ENCODE measurements at regions not wholly inside any gene's neighbourhood (a gene's known extent, or its start where the extent isn't known, plus 50 kb on each side); places are given as distances from the start of the nearest gene placed in this dataset.

DNA sequence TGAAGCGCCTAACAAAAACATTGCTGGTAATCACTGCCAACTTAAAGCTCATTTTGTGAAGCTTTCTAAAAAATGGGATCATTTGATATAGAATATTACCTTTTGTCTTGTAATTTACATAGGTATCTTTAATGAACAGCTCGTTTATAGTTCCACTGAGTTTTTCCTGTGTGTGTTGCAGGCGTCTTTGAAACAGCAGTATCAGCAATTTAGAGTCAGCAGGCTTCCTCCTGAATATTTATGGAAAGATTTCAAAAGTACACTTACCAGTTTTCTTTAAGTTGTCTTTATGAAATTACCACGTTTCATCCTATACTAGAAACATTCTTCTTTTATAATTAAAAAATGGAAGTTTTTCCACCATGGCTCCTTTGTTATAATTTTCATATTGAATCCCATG lies 140.3 kb upstream of the GRIN3A start:
- no peaks in the 10 kb centered on the region for H3K27me3 ChIP-seq (replicated peaks; ENCODE audit: insufficient read depth, low read depth, low read length, poor library complexity)
- DNase-seq (ENCODE audit: low spot score): no peak
- H3K9me3 ChIP-seq (ENCODE audit: low read depth, low read length, poor library complexity, severe bottlenecking): peaks cover 4% of the 10 kb centered on the region
- POLR2A ChIA-PET (ENCODE audit: low non-redundant PET): no interaction called here
- intact Hi-C loops (cut with micrococcal nuclease; ENCODE audit: unreplicated experiment): no loop called here
- no peak overlapping the region for H3K4me3 ChIP-seq (ENCODE audit: low read depth, low read length, poor library complexity, severe bottlenecking)
- BruUV-seq (replicated peaks): no TSS peak
- CTCF ChIA-PET: no interaction called here
- H3K27ac ChIP-seq (ENCODE audit: low read depth, low read length, poor library complexity, severe bottlenecking): no peak overlapping the region
- H3K36me3 ChIP-seq (ENCODE audit: insufficient read depth, low read length, poor library complexity, severe bottlenecking): no peaks in the 10 kb centered on the region
- no peaks in the 10 kb centered on the region for H3K4me1 ChIP-seq (ENCODE audit: insufficient read depth, low read length, poor library complexity, severe bottlenecking)
- TF ChIP-seq CTCF (conservative IDR thresholded peaks at IDR 0.05; ENCODE audit: low read depth, low read length) (no peak), EZH2 (IDR thresholded peaks at IDR 0.05; ENCODE audit: borderline replicate concordance, low read depth, low read length, poor library complexity, severe bottlenecking) (no peak)

GRCh38 chr9:101877439-101877838 lies 139.0 kb upstream of the GRIN3A start:
- ChIA-PET POLR2A (ENCODE audit: low non-redundant PET) (no interaction called here), CTCF (no interaction called here)
- Histone ChIP-seq H3K27me3 (replicated peaks; ENCODE audit: insufficient read depth, low read depth, low read length, poor library complexity) (no peaks in the 10 kb centered on the region), H3K9me3 (ENCODE audit: low read depth, low read length, poor library complexity, severe bottlenecking) (peaks cover 4% of the 10 kb centered on the region), H3K36me3 (ENCODE audit: insufficient read depth, low read length, poor library complexity, severe bottlenecking) (no peaks in the 10 kb centered on the region), H3K4me1 (ENCODE audit: insufficient read depth, low read length, poor library complexity, severe bottlenecking) (no peaks in the 10 kb centered on the region), H3K4me3 (ENCODE audit: low read depth, low read length, poor library complexity, severe bottlenecking) (no peak overlapping the region), H3K27ac (ENCODE audit: low read depth, low read length, poor library complexity, severe bottlenecking) (no peak overlapping the region)
- no TSS peak for BruUV-seq (replicated peaks)
- intact Hi-C loops (cut with micrococcal nuclease; ENCODE audit: unreplicated experiment): no loop called here
- no peak for DNase-seq (ENCODE audit: low spot score)
- TF ChIP-seq CTCF (conservative IDR thresholded peaks at IDR 0.05; ENCODE audit: low read depth, low read length): no peak
- TF ChIP-seq EZH2 (IDR thresholded peaks at IDR 0.05; ENCODE audit: borderline replicate concordance, low read depth, low read length, poor library complexity, severe bottlenecking): no peak

DNA sequence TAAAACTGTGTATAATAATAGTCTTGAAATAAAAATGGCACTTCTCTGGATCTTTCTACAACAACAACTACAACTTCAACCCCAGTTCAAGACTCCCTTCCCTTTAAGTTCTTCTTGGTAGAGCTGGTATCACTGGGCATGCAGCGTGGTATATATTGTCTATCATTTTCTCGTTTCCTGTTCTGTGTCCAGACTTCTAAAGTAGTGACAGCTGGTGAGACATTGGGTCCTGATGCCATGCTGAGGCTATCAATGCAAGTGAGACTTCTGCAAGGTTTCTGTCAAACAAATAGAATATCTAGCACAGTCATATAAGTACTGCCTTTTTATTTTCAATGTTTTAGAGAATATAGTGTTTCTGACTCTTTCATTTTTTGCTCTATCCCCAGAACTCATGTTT lies 123.0 kb upstream of the GRIN3A start:
- Histone ChIP-seq H3K36me3 (ENCODE audit: insufficient read depth, low read length, poor library complexity, severe bottlenecking) (no peaks in the 10 kb centered on the region), H3K27ac (ENCODE audit: low read depth, low read length, poor library complexity, severe bottlenecking) (no peak overlapping the region), H3K4me1 (ENCODE audit: insufficient read depth, low read length, poor library complexity, severe bottlenecking) (no peaks in the 10 kb centered on the region), H3K27me3 (replicated peaks; ENCODE audit: insufficient read depth, low read depth, low read length, poor library complexity) (no peaks in the 10 kb centered on the region), H3K4me3 (ENCODE audit: low read depth, low read length, poor library complexity, severe bottlenecking) (no peak overlapping the region), H3K9me3 (ENCODE audit: low read depth, low read length, poor library complexity, severe bottlenecking) (no peaks in the 10 kb centered on the region)
- no peak for DNase-seq (ENCODE audit: low spot score)
- ChIA-PET POLR2A (ENCODE audit: low non-redundant PET) (no interaction called here), CTCF (no interaction called here)
- BruUV-seq (replicated peaks): no TSS peak
- TF ChIP-seq CTCF (conservative IDR thresholded peaks at IDR 0.05; ENCODE audit: low read depth, low read length) (no peak), EZH2 (IDR thresholded peaks at IDR 0.05; ENCODE audit: borderline replicate concordance, low read depth, low read length, poor library complexity, severe bottlenecking) (no peak)
- intact Hi-C loops (cut with micrococcal nuclease; ENCODE audit: unreplicated experiment): no loop called here
